ENCODE measurements at regions not wholly inside any gene's neighbourhood (a gene's known extent, or its start where the extent isn't known, plus 50 kb on each side); places are given as distances from the start of the nearest gene placed in this dataset.

- no peak overlapping the region for H3K56ac ChIP-seq (replicated peaks; ENCODE audit: insufficient read length, low read depth, low read length)
- H4K91ac ChIP-seq (replicated peaks; ENCODE audit: insufficient read length, low read length) = no peak overlapping the region
- H3K23ac ChIP-seq (ENCODE audit: insufficient read length) = no peak overlapping the region
- no peak overlapping the region for H3K27ac ChIP-seq (ENCODE audit: low read depth, low read length)
- no peaks in the 10 kb centered on the region for H3K23me2 ChIP-seq (ENCODE audit: low read depth, low read length)
- POLR2A ChIA-PET (ENCODE audit: partially characterized antibody) = no interaction called here
- H3K79me1 ChIP-seq (ENCODE audit: low read depth, low read length) = no peaks in the 10 kb centered on the region
- no peak overlapping the region for H2BK20ac ChIP-seq (ENCODE audit: low read length)
- no peak overlapping the region for H3K14ac ChIP-seq (ENCODE audit: insufficient read length)
- H4K8ac ChIP-seq (ENCODE audit: extremely low read depth, insufficient read depth, low read length) = no peak overlapping the region
- no peak overlapping the region for H3K4me2 ChIP-seq (ENCODE audit: insufficient read depth in 1 of 2, low read depth in 2 of 2, low read length in 2 of 2)
- WGBS, 2 experiments (ENCODE audit: extremely low coverage in 1 of 2, insufficient coverage in 1 of 2, insufficient read length in 1 of 2, insufficient replicate concordance in 2 of 2, low coverage in 1 of 2, low lambda C conversion rate in 2 of 2, missing lambda C conversion rate in 1 of 2) = 97% methylated on average over 2 of the region's 2 CpGs; no CpG with 5 or more reads in 1 of the 2 experiments
- no peak overlapping the region for H2BK12ac ChIP-seq (ENCODE audit: low read depth, low read length)
- H3K36me3 ChIP-seq (ENCODE audit: control insufficient read depth in 2 of 4, insufficient read depth in 4 of 4, low read length in 3 of 4) = no peaks in the 10 kb centered on the region
- H2AK5ac ChIP-seq (ENCODE audit: low read depth, low read length) = no peak overlapping the region
- no peak overlapping the region for H3K4me3 ChIP-seq (ENCODE audit: extremely low read depth in 1 of 4, insufficient read depth in 2 of 4, low read depth in 3 of 4, low read length in 4 of 4)
- H2BK15ac ChIP-seq (ENCODE audit: low read length) = no peak overlapping the region
- no peak overlapping the region for H2BK5ac ChIP-seq (ENCODE audit: low read depth, low read length)
- H2BK120ac ChIP-seq (replicated peaks; ENCODE audit: low read depth, low read length) = no peak overlapping the region
- CTCF ChIA-PET (ENCODE audit: partially characterized antibody) = interaction anchor here (0.5 kb wide), 1 partner anchor 312 kb away, joined by 3 read pairs; no protein-coding TSS in a partner anchor
- no peak overlapping the region for H3K18ac ChIP-seq (ENCODE audit: extremely low read depth, low read length)
- H4K20me1 ChIP-seq (replicated peaks in 1 of 2; ENCODE audit: control insufficient read depth in 1 of 2, insufficient read depth in 2 of 2, low read length in 2 of 2) = no peaks in the 10 kb centered on the region
- H3K27me3 ChIP-seq (replicated peaks in 1 of 4; ENCODE audit: control insufficient read depth in 3 of 4, extremely low read depth in 1 of 4, insufficient read depth in 3 of 4, low read length in 3 of 4) = no peaks in the 10 kb centered on the region
- DNase-seq (ENCODE audit: low read depth in 1 of 2, low spot score in 2 of 2) = no peak
- no peaks in the 10 kb centered on the region for H3K9me3 ChIP-seq (ENCODE audit: insufficient read depth in 2 of 2, low read depth in 1 of 2, low read length in 1 of 2)
- no peak overlapping the region for H4K5ac ChIP-seq (ENCODE audit: insufficient read length, low read depth, low read length)
- no peak overlapping the region for H3K4ac ChIP-seq (replicated peaks; ENCODE audit: insufficient read length, low read depth, low read length)
- no peak overlapping the region for H3K9ac ChIP-seq (replicated peaks in 1 of 4; ENCODE audit: extremely low read depth in 1 of 4, low read depth in 3 of 4, low read length in 3 of 4)
- no peak for FAIRE-seq
- H3K4me1 ChIP-seq (replicated peaks in 1 of 4; ENCODE audit: control insufficient read depth in 3 of 4, insufficient read depth in 4 of 4, low read length in 3 of 4) = 0 out of 7 replicates have a peak, but pooled peaks cover 0 to 2% (median 0%) of the 10 kb centered on the region in 4 experiments
- H2AFZ ChIP-seq (ENCODE audit: low read length) = no peak overlapping the region
- H3K79me2 ChIP-seq (ENCODE audit: control insufficient read depth in 1 of 2, insufficient read depth in 2 of 2, low read length in 2 of 2) = no peaks in the 10 kb centered on the region
- TF ChIP-seq SAP30 (IDR thresholded peaks at IDR 0.05; ENCODE audit: insufficient read depth, insufficient replicate concordance, low read length) = no peak
- TF ChIP-seq RAD21 (IDR thresholded peaks at IDR 0.05 in 1 of 2, conservative IDR thresholded peaks at IDR 0.05 in 1 of 2; ENCODE audit: low read depth in 2 of 2, low read length in 2 of 2) = no peak
- TF ChIP-seq KDM5A (IDR thresholded peaks at IDR 0.05; ENCODE audit: low read length) = no peak
- TF ChIP-seq TAF1 (IDR thresholded peaks at IDR 0.05; ENCODE audit: low read depth, low read length) = no peak
- no peak for TF ChIP-seq POLR2AphosphoS5 (IDR thresholded peaks at IDR 0.05; ENCODE audit: low read depth, low read length)
- TF ChIP-seq SIX5 (IDR thresholded peaks at IDR 0.05; ENCODE audit: low read depth, low read length) = no peak
- TF ChIP-seq KDM1A (IDR thresholded peaks at IDR 0.05; ENCODE audit: borderline replicate concordance, low read length) = no peak
- TF ChIP-seq HDAC2 (IDR thresholded peaks at IDR 0.05; ENCODE audit: borderline replicate concordance in 1 of 2, low read depth in 2 of 2, low read length in 2 of 2) = no peak
- no peak for TF ChIP-seq SUZ12 (IDR thresholded peaks at IDR 0.05; ENCODE audit: low read length)
- TF ChIP-seq, protein P1, sequence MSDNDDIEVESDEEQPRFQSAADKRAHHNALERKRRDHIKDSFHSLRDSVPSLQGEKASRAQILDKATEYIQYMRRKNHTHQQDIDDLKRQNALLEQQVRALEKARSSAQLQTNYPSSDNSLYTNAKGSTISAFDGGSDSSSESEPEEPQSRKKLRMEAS (IDR thresholded peaks at IDR 0.05) = no peak
- TF ChIP-seq ATF2 (IDR thresholded peaks at IDR 0.05; ENCODE audit: low read length) = no peak
- no peak for TF ChIP-seq CREB1 (IDR thresholded peaks at IDR 0.05)
- TF ChIP-seq RFX5 (IDR thresholded peaks at IDR 0.05; ENCODE audit: borderline replicate concordance, low read depth, low read length) = no peak
These were observed 1784.3 kb downstream of the LRRC4C start for GRCh38 chr11:39675171-39675570.
